Aorta (tissue), 5 donors: ENCODE measurements at regions not wholly inside any gene's neighbourhood (a gene's known extent, or its start where the extent isn't known, plus 50 kb on each side); places are given as distances from the start of the nearest gene placed in this dataset.

Experiments used
- ATAC-seq: fragments of 200-7000 bp; cut with Tn5 transposase; one replicate; pipeline ENCODE4 v1.9.1; 2022; ENCODE audit warnings: moderate library complexity; ENCODE audit not compliant: low FRiP score
- DNase-seq, 2 donors: peaks; one replicate each; pipeline ENCODE4 v3.0.0-alpha.2; 2020
- H3K27ac ChIP-seq, 2 donors: one replicate each; pipeline ENCODE4 v1.5.1; 2013; ENCODE audit warnings: low read length in 2 of 2, mild to moderate bottlenecking in 2 of 2, moderate library complexity in 2 of 2, control low read depth in 1 of 2, inconsistent platforms in 1 of 2, low read depth in 1 of 2
- H3K27me3 ChIP-seq, 2 donors: one replicate each; pipeline ENCODE4 v1.6.1; 2013; ENCODE audit warnings: control low read depth in 1 of 2, low read length in 1 of 2, mild to moderate bottlenecking in 1 of 2, moderate library complexity in 1 of 2; ENCODE audit not compliant: insufficient read depth in 2 of 2, control insufficient read depth in 1 of 2
- H3K36me3 ChIP-seq, 2 donors: one replicate each; pipeline ENCODE4 v1.6.1; 2013; ENCODE audit warnings: control low read depth in 1 of 2, low read length in 1 of 2, mild to moderate bottlenecking in 1 of 2; ENCODE audit not compliant: insufficient read depth in 2 of 2, control insufficient read depth in 1 of 2
- H3K4me1 ChIP-seq, 2 donors: one replicate each; pipeline ENCODE4 v1.6.1; 2013; ENCODE audit warnings: low read length in 2 of 2, control low read depth in 1 of 2, mild to moderate bottlenecking in 1 of 2, moderate library complexity in 1 of 2; ENCODE audit not compliant: insufficient read depth in 2 of 2, control insufficient read depth in 1 of 2
- H3K4me3 ChIP-seq, 2 donors: one replicate each; pipeline ENCODE4 v1.5.1; 2013; ENCODE audit warnings: low read length in 2 of 2, control low read depth in 1 of 2, mild to moderate bottlenecking in 1 of 2
- H3K9me3 ChIP-seq: one replicate; pipeline ENCODE4 v1.6.1; 2013; ENCODE audit warnings: mild to moderate bottlenecking, low read length; ENCODE audit not compliant: control insufficient read depth
- WGBS, 2 donors: extraction: QIAGEN DNeasy Blood & Tissue Kit; methylation state at CpG; one replicate each; pipeline ENCODE4 v1.1.7; 2013; 5-methylcytosine and 5-hydroxymethylcytosine counted together
- intact Hi-C, 2 donors: fragments of 100-400 bp; cut with DNase I; formaldehyde crosslinking; loops; one replicate each; pipeline versions ENCODE4 v1.14.2 to v1.15.0; 2022
- donor health status: healthy with polysubstance abuse.
- donor health status: Bipolar disorder and iron deficiency.
- donor health status: DM: no; HTN: no; CAD: no.
- donor health status: DM: no; HTN: no; CAD: no.
- donor health status: DM: yes; HTN: yes; CAD: no.

DNA sequence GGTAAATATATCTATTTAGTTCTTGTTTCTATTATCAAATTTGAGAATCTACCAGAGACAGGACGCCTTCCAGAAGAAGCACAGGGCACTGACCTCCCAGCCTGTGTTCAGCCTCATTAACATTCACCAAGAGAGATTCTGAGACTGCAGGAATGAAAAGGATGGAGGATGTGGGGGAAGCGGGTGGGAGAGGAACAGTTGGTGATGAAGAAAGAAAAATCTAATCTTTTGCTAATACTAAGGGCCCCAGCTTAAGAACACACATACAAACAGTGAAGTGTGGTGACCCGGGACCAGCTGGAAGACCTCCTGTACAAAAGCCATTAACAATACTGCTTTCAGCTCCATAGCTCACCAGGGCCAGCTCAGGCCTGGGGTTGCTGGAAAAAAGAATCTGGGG lies 160.5 kb downstream of the NUAK1 start:
- Histone ChIP-seq H3K4me1 (no peaks in the 10 kb centered on the region), H3K27me3 (no peaks in the 10 kb centered on the region), H3K27ac (no peak overlapping the region), H3K9me3 (no peaks in the 10 kb centered on the region), H3K4me3 (no peak overlapping the region), H3K36me3 (no peaks in the 10 kb centered on the region)
- DNase-seq (no peak), ATAC-seq (no peak)
- intact Hi-C loops, result no loop called here
- 94% methylated on average over 3 of the region's 3 CpGs for WGBS, 2 donors

DNA sequence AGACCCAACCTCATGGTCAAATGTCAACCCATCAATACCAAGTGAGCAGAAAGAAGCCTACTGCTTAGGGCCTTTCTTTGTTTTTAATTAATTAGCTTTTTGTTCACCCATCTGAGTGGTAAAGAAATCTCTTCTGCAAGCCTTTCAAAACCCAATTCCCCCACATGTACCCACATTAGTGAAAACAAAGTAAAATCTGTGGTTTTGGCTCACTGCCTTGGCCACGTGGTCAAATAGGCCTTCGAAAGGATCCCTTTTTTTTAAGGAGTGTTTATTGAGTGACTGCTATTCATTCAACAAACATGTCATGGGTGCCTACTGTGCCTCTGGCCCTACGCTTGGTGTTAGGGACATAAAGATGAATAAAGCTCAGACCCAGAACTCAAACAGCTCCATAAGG lies 160.1 kb downstream of the NUAK1 start:
- no peak overlapping the region for H3K4me3 ChIP-seq
- no peaks in the 10 kb centered on the region for H3K4me1 ChIP-seq
- no peak overlapping the region for H3K27ac ChIP-seq
- no peaks in the 10 kb centered on the region for H3K9me3 ChIP-seq
- intact Hi-C loops, result no loop called here
- no peak for DNase-seq
- WGBS, 2 donors, result 61 to 65% methylated on average over 3 of the region's 3 CpGs
- no peaks in the 10 kb centered on the region for H3K36me3 ChIP-seq
- H3K27me3 ChIP-seq, result no peaks in the 10 kb centered on the region
- ATAC-seq, result no peak

DNA sequence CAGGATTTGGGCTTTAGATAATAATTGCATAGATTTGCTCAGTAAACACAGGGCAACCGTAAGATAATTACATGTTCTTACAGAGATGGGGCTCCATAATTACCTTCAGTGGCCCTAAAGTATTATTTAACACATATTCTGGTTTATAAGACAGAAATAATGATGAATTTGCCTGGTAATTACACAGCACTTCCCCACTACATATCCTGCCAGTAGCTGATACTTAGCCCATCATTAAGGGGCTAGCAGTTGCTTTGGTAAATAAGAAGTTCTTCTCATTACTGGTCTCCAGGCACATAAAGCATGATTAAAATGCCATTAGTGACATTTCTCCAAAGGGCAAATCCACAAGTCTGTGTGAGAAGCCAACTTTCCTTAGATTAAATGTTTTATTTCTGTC lies 158.7 kb downstream of the NUAK1 start:
- no peak for ATAC-seq

DNA sequence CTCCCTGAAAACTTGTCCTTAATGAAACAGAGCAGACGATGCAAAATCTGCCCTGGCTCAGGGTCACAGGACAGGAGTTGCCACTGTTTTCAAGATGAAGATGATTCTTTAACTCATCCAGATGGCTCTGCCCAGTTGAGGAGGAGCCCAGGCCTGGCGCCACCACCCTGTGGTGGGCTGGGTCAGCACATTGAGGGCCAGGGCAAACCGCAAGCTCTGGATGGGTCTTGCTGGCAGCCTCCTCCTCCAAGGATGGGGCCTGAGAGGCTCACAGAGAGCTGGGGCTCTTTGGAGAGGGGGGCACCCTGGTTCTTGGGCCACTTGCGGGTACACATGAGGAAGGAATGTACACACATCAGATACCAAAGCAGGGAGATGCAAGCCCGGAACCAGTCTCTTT lies 158.2 kb downstream of the NUAK1 start:
- DNase-seq, result no peak
- intact Hi-C loops, result no loop called here
- Histone ChIP-seq H3K27ac (no peak overlapping the region), H3K36me3 (no peaks in the 10 kb centered on the region), H3K9me3 (no peaks in the 10 kb centered on the region), H3K4me1 (no peaks in the 10 kb centered on the region), H3K4me3 (no peak overlapping the region), H3K27me3 (no peaks in the 10 kb centered on the region)
- 87 to 97% methylated on average over 5 of the region's 5 CpGs for WGBS, 2 donors
- ATAC-seq, result no peak

More for the DNA sequence above, 158.7 kb downstream of the NUAK1 start:
- intact Hi-C loops, result no loop called here
- 95 to 99% methylated on average over 1 of the region's 1 CpG for WGBS, 2 donors
- Histone ChIP-seq H3K9me3 (no peaks in the 10 kb centered on the region), H3K27me3 (no peaks in the 10 kb centered on the region), H3K4me3 (no peak overlapping the region), H3K27ac (no peak overlapping the region), H3K36me3 (no peaks in the 10 kb centered on the region), H3K4me1 (no peaks in the 10 kb centered on the region)
- no peak for DNase-seq

DNA sequence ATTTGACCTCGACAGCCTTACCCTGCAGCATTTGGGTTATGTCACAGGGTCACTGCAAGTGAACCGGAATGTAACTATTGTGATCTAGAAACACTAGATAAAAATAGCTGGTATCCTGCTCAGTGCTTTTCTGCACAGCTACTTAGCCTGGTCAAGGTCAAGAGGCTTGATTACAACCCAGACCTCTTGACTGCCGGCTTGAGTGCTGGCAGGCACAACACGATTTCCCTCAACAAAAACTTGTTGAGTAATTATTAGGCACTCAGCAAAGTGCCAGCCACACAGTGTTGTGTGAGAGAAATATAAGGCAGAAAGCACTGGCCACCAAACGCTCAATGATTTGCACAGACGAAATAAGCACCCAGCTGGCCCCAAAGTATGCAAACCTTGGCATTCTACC lies 156.7 kb downstream of the NUAK1 start:
- WGBS, 2 donors, result 58 to 62% methylated on average over 6 of the region's 6 CpGs
- Histone ChIP-seq H3K9me3 (no peaks in the 10 kb centered on the region), H3K4me1 (no peaks in the 10 kb centered on the region), H3K4me3 (no peak overlapping the region), H3K36me3 (no peaks in the 10 kb centered on the region), H3K27me3 (no peaks in the 10 kb centered on the region), H3K27ac (no peak overlapping the region)
- DNase-seq, result no peak
- ATAC-seq, result no peak
- intact Hi-C loops, result no loop called here

DNA sequence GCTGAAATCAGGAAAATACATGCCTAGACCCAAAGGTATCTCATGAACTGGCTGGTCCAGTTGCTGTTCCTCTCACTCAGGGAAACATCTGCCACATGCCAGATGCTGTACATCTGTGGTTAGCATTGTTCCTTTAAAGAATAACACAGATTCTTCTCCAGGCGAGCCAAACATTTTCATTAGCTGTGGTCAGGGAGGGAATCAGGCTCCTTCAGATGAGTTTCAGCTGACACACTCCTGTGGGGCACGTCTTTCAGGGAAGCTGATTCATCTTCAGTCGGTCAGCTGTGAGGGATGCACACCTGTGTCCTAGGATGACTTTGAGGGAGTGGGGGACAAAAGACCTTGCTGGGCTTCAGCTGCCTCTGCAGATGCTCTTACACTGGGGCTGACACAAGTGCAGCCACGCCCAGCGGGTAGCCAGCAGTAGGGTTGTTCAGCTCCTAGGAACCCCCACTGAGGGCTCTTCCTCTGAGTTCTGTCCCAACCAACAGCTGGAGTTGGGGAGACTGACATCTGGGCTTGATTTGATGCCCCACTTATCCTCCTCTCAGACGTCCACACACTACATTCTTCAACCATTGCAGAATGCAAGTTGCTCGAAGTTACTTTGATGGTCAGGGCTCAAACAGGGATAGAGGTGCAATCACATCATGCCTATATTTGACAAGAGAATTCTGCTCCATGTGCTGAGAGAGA lies 155.0 kb downstream of the NUAK1 start:
- Histone ChIP-seq H3K9me3 (no peaks in the 10 kb centered on the region), H3K36me3 (no peaks in the 10 kb centered on the region), H3K4me3 (no peak overlapping the region), H3K27ac (no peak overlapping the region), H3K27me3 (no peaks in the 10 kb centered on the region), H3K4me1 (no peaks in the 10 kb centered on the region)
- intact Hi-C loops, result no loop called here
- 92 to 94% methylated on average over 7 of the region's 7 CpGs for WGBS, 2 donors
- DNase-seq (no peak), ATAC-seq (no peak)

DNA sequence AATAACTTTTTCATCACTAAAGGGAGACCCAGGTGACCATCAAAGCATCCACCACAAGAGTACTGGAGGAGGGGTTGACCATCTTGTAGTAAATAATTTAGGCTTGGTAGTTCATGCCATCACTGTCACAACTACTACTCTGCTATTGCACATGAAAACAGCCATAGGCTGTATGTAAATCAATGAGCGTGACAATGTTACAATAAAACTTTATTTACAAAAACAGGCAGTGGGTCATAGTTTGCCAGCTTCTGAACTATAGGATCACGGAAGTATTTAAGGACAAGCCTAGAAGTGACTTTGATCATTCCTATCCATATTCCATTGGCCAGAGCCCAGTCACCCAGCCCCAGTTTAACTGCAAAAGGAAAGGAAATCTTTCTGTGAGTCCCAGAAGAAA lies 153.4 kb downstream of the NUAK1 start:
- Histone ChIP-seq H3K27me3 (no peaks in the 10 kb centered on the region), H3K4me3 (no peak overlapping the region), H3K9me3 (no peaks in the 10 kb centered on the region), H3K36me3 (no peaks in the 10 kb centered on the region), H3K4me1 (no peaks in the 10 kb centered on the region), H3K27ac (no peak overlapping the region)
- DNase-seq, result no peak
- intact Hi-C loops, result no loop called here
- WGBS, 2 donors, result 71 to 98% methylated on average over 2 of the region's 2 CpGs
- no peak for ATAC-seq

DNA sequence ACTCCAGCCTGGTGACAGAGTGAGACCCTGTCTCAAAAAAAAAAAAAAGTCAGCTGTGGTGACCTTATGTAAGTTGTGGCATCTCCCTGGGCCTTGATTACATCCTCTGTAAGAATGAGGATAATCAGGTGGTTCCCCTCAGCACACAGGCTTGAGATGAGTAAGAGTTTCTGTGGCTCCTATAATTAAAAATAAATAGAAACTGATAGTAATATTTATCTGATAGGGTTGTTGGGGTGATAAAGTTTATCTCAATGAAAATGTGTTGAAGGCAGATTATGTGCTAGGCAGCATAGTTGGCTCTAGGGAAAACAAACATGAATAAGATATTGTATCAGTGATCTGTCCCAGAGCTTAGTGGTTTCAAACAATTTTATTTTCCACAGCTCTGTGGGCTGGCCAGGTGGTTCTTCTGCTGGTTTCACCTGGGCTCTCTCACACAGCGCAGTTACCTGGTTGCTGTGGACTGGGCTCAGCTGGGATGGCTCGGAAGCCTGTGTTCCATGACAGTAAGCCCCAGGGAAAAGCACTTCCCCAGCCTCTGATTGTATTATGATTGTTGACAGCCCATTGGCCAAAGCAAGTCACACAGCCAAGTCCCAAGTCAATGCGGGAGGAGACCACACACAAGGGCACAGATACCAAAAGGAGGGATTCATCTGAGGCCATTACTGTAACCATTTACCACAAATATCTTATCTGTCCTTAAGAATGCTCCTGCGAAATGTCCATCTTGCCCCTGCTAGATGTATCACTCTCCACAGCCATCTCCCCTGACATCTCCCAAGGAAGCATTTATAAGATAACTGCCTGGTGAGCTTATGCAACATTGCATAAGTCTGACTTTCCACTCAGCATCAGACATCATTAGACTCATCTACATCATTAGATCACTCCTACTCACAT lies 151.7 kb downstream of the NUAK1 start:
- Histone ChIP-seq H3K27ac (no peak overlapping the region), H3K9me3 (no peaks in the 10 kb centered on the region), H3K4me1 (no peaks in the 10 kb centered on the region), H3K4me3 (no peak overlapping the region), H3K36me3 (no peaks in the 10 kb centered on the region), H3K27me3 (no peaks in the 10 kb centered on the region)
- no peak for DNase-seq
- intact Hi-C loops, result no loop called here
- no peak for ATAC-seq
- WGBS, 2 donors, result 69 to 96% methylated on average over 4 of the region's 4 CpGs

DNA sequence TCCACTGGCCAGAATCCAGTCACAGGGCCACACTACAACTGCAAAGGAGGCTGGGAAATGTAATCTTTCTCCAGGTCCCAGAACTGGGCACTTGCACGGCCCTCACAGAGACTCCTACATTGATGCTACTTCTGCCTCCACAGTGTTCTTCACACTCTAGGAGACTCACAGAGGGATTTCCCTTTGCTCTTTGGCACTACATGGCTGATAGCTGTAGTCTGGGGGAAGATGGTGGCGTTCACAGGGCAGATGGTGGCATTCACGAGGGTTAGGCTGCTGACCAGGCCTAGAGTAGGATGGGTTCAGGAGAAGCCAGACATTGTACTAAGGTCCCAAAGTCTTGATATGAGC lies 151.1 kb downstream of the NUAK1 start:
- WGBS, 2 donors, result 90 to 91% methylated on average over 3 of the region's 3 CpGs
- no peak for DNase-seq
- no peaks in the 10 kb centered on the region for H3K4me1 ChIP-seq
- H3K9me3 ChIP-seq, result no peaks in the 10 kb centered on the region
- H3K27ac ChIP-seq, result no peak overlapping the region
- H3K36me3 ChIP-seq, result no peaks in the 10 kb centered on the region
- H3K4me3 ChIP-seq, result no peak overlapping the region
- H3K27me3 ChIP-seq, result no peaks in the 10 kb centered on the region
- intact Hi-C loops, result no loop called here
- ATAC-seq, result no peak
